Kidney epithelial cell (primary cell): ENCODE measurements at regions not wholly inside any gene's neighbourhood (a gene's known extent, or its start where the extent isn't known, plus 50 kb on each side); places are given as distances from the start of the nearest gene placed in this dataset.

Experiments used
- DNase-seq: peaks from one replicate; pipeline ENCODE4 v3.0.0-alpha.2; 2010; ENCODE audit warnings: low read depth
- H3K27me3 ChIP-seq: 2 replicates; pipeline ENCODE4 v1.6.0; 2011; ENCODE audit warnings: low read length; ENCODE audit not compliant: control insufficient read depth, insufficient read depth
- H3K36me3 ChIP-seq: 2 replicates; pipeline ENCODE4 v1.5.1; 2011; ENCODE audit warnings: low read length; ENCODE audit not compliant: control insufficient read depth, insufficient read depth
- H3K4me3 ChIP-seq: 2 replicates; pipeline ENCODE4 v1.5.1; 2011; ENCODE audit warnings: low read depth, mild to moderate bottlenecking, control low read depth, low read length
- CTCF ChIP-seq: IDR thresholded peaks from 2 replicates; pipeline ENCODE4 v1.5.1; 2011; ENCODE audit warnings: mild to moderate bottlenecking, moderate library complexity, low read length, control low read depth, inconsistent platforms; ENCODE audit not compliant: insufficient read depth, poor library complexity, severe bottlenecking

- no peak overlapping the region for H3K4me3 ChIP-seq
Measured at GRCh38 chr2:164351536-164351935, 269.7 kb downstream of the GRB14 start.

GRCh38 chr2:164335947-164336346, 285.3 kb downstream of the GRB14 start:
- no peak for DNase-seq
- Histone ChIP-seq H3K4me3 (no peak overlapping the region), H3K27me3 (no peaks in the 10 kb centered on the region), H3K36me3 (no peaks in the 10 kb centered on the region)
- TF ChIP-seq CTCF, result no peak

More at GRCh38 chr2:164351536-164351935, 269.7 kb downstream of the GRB14 start:
- no peak for DNase-seq
- no peak for TF ChIP-seq CTCF
- Histone ChIP-seq H3K27me3 (no peaks in the 10 kb centered on the region), H3K36me3 (no peaks in the 10 kb centered on the region)

GRCh38 chr2:164335128-164335527, 286.2 kb downstream of the GRB14 start:
- Histone ChIP-seq H3K4me3 (no peak overlapping the region), H3K36me3 (no peaks in the 10 kb centered on the region), H3K27me3 (no peaks in the 10 kb centered on the region)
- no peak for TF ChIP-seq CTCF
- DNase-seq, result no peak

- Histone ChIP-seq H3K27me3 (no peaks in the 10 kb centered on the region), H3K36me3 (no peaks in the 10 kb centered on the region), H3K4me3 (no peak overlapping the region)
- no peak for TF ChIP-seq CTCF
- DNase-seq, result no peak
Measured at GRCh38 chr2:164328310-164328709, 293.0 kb downstream of the GRB14 start.

- TF ChIP-seq CTCF, result no peak
- DNase-seq, result no peak
- no peaks in the 10 kb centered on the region for H3K27me3 ChIP-seq
- no peaks in the 10 kb centered on the region for H3K36me3 ChIP-seq
- H3K4me3 ChIP-seq, result no peak overlapping the region
Measured at GRCh38 chr2:164323978-164324377, 297.3 kb downstream of the GRB14 start.

GRCh38 chr2:164314148-164314547, 307.1 kb downstream of the GRB14 start:
- Histone ChIP-seq H3K36me3 (no peaks in the 10 kb centered on the region), H3K4me3 (no peak overlapping the region), H3K27me3 (no peaks in the 10 kb centered on the region)
- no peak for DNase-seq
- no peak for TF ChIP-seq CTCF
